Upper lobe of right lung (tissue), 1 donor: ENCODE measurements at regions not wholly inside any gene's neighbourhood (a gene's known extent, or its start where the extent isn't known, plus 50 kb on each side); places are given as distances from the start of the nearest gene placed in this dataset.
"Not testable (repeated sequence)": the region's sequence is repeated elsewhere in the genome, so short reads cannot be mapped to it uniquely, and the experiment has no call there.

Source experiments
- ATAC-seq: fragments of 200-7000 bp; cut with Tn5 transposase; one replicate; pipeline ENCODE4 v1.9.1; 2020; ENCODE audit warnings: mild to moderate bottlenecking, moderate library complexity
- DNase-seq: peaks from one replicate; pipeline ENCODE4 v3.0.0-alpha.2; 2020
- H3K27ac ChIP-seq: fragments of 200-600 bp; one replicate; pipeline ENCODE4 v1.8.0; 2022
- H3K27me3 ChIP-seq: fragments of 200-600 bp; one replicate; pipeline ENCODE4 v1.8.0; 2022; ENCODE audit warnings: mild to moderate bottlenecking
- H3K36me3 ChIP-seq: fragments of 200-600 bp; one replicate; pipeline ENCODE4 v1.8.0; 2022
- H3K4me1 ChIP-seq: fragments of 200-600 bp; one replicate; pipeline ENCODE4 v1.8.0; 2022
- H3K4me3 ChIP-seq: fragments of 200-600 bp; one replicate; pipeline ENCODE4 v1.8.0; 2022; ENCODE audit warnings: mild to moderate bottlenecking
- H3K9me3 ChIP-seq: fragments of 200-600 bp; one replicate; pipeline ENCODE4 v1.8.0; 2022
- intact Hi-C: fragments of 100-400 bp; cut with DNase I; formaldehyde crosslinking; loops from one replicate; pipeline ENCODE4 v1.11.0; 2022
- TF ChIP-seq, protein P1 (sequence below): fragments of 200-600 bp; IDR thresholded peaks from one replicate; pipeline ENCODE4 v1.8.0; 2022; ENCODE audit warnings: antibody characterized with exemption
- donor health status: DM: no; HTN: yes; CAD: no; lungs with severe emphysema.

DNA sequence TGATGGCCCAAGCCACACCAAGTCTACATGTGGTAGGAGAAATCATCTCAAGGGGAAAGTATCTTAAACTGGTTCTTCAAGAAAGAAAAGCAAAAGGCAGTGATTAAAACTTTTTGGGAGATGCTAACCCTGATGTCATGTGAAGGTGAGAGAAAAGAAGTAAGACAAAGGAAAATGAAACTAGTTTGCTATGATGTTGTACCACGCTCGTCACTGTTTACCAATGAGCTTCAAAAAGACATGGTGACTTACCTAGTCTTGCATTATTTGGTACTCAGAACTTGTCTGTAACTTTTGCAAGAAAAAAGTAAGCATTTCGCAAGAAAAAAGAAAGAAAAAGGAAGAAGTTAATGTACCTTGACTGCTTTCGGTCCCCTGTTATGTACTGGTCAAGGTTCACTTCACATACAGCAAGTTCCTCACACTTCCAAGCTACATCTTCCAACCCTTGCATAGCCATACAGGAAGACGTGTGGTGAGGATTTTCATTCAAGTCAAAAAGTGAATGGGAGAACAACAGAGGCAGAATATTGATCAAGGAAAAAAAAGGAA, 739.3 kb downstream of the NR2F1-AS1 start:
- ATAC-seq, result no peak
- Histone ChIP-seq H3K9me3 (no peaks in the 10 kb centered on the region), H3K4me3 (no peak overlapping the region), H3K27me3 (no peaks in the 10 kb centered on the region), H3K4me1 (no peaks in the 10 kb centered on the region), H3K36me3 (no peaks in the 10 kb centered on the region), H3K27ac (no peak overlapping the region)
- TF ChIP-seq, protein P1, sequence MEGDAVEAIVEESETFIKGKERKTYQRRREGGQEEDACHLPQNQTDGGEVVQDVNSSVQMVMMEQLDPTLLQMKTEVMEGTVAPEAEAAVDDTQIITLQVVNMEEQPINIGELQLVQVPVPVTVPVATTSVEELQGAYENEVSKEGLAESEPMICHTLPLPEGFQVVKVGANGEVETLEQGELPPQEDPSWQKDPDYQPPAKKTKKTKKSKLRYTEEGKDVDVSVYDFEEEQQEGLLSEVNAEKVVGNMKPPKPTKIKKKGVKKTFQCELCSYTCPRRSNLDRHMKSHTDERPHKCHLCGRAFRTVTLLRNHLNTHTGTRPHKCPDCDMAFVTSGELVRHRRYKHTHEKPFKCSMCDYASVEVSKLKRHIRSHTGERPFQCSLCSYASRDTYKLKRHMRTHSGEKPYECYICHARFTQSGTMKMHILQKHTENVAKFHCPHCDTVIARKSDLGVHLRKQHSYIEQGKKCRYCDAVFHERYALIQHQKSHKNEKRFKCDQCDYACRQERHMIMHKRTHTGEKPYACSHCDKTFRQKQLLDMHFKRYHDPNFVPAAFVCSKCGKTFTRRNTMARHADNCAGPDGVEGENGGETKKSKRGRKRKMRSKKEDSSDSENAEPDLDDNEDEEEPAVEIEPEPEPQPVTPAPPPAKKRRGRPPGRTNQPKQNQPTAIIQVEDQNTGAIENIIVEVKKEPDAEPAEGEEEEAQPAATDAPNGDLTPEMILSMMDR, result no peak
- intact Hi-C loops, result no loop called here
- DNase-seq, result no peak

DNA sequence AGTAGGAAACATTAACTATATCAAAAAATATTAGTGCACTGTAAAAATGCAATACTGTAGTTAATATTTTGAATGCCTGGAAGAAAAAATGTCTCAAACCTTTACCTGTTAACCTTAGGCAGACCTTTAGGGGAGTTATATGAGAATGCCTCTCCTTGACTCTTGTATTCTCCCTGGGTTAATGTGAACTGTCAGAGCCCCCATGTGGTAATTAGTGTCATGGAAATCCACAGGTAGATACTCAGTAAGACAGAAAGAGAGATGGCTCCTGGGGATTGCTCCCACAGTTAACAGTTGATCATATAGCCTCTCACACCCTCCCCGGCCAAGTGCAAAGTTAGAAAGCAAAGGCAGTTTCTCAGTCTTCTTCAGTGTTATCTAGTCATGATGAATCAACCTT, 742.8 kb downstream of the NR2F1-AS1 start:
- Histone ChIP-seq H3K27ac (no peak overlapping the region), H3K27me3 (no peaks in the 10 kb centered on the region), H3K36me3 (no peaks in the 10 kb centered on the region), H3K9me3 (no peaks in the 10 kb centered on the region), H3K4me1 (no peaks in the 10 kb centered on the region), H3K4me3 (no peak overlapping the region)
- ATAC-seq (no peak), DNase-seq (no peak)
- intact Hi-C loops, result no loop called here
- TF ChIP-seq, protein P1, result no peak

DNA sequence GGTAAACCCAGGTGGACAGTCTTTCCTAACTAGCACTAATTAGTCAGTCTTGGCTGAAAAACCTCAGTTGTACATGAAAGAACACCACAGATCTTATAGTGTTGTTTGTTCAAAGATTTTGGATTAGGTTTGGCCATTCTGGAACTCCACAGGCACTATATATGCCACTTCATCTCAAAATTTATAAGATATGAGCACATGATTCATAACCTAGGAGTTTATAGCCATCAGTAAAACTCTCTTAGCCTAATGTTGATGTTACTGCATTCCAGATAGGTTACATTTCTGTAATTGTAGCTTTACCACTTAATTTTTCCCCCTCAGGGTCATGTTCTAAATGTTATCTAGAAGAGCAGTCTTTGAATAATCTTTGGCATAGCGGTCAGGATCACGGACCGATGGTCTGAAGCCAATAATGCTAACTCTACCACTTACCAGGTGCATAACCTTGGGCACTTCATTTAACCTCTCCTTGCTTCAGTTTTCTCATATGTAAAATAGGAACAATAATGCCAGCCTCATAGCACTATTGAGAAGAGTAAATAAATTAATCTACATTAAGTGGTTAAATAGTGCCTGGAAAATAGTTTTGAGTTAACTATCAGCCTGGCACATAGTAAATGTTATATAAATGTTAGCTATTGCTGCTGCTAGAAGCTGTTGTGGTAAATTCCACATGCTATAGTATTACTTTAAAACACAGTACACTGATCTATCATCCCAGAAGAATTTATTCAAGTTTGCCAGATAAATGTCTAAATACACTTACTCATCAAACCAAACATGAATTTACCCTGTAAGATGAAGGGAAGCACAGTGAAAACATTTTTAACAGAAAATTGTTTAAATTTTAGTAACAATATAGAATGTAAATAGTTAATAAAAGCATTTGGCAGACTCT, 743.9 kb downstream of the NR2F1-AS1 start:
- no peaks in the 10 kb centered on the region for H3K9me3 ChIP-seq
- ATAC-seq (no peak), DNase-seq (no peak)
- H3K36me3 ChIP-seq, result no peaks in the 10 kb centered on the region
- H3K4me3 ChIP-seq, result no peak overlapping the region
- H3K27ac ChIP-seq, result no peak overlapping the region
- TF ChIP-seq, protein P1, result no peak
- intact Hi-C loops, result no loop called here
- no peaks in the 10 kb centered on the region for H3K4me1 ChIP-seq
- H3K27me3 ChIP-seq, result no peaks in the 10 kb centered on the region

DNA sequence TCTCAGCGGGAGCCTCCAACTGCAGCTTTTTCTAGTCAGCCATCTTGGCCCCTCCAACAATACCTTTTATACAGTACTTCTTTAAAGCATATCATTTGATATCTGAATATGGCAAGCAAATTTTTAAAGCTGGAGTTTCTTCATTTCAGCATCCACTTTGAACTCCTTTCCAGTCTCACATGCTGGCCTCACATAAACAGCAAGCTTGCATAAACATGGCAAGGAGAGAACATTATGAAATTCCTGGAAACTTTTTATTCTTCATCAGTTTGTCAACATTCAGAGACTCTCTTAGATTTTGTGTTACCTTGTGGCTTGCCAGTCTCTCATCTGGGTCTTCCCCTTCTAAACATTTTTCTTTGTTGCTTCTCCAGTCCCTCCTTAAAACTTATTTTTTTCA, 745.3 kb downstream of the NR2F1-AS1 start:
- H3K27ac ChIP-seq, result no peak overlapping the region
- H3K4me3 ChIP-seq, result no peak overlapping the region
- no peak for DNase-seq
- no peaks in the 10 kb centered on the region for H3K27me3 ChIP-seq
- H3K4me1 ChIP-seq, result no peaks in the 10 kb centered on the region
- no peaks in the 10 kb centered on the region for H3K36me3 ChIP-seq
- H3K9me3 ChIP-seq, result no peaks in the 10 kb centered on the region
- TF ChIP-seq, protein P1, result no peak
- intact Hi-C loops, result no loop called here
- no peak for ATAC-seq

DNA sequence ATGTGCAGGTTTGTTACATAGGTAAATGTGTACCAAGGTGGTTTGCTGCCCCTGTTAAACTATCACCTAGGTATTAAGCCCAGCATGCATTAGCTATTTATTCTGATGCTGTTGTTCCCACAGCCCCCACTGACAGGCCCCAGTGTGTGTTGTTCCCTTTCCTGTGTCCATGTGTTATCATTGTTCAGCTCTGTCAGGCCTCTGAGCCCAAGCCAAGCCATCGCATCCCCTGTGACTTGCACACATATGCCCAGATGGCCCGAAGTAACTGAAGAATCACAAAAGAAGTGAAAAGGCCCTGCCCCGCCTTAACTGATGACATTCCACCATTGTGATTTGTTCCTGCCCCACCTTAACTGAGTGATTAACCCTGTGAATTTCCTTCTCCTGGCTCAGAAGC, 757.5 kb downstream of the NR2F1-AS1 start:
- H3K27me3 ChIP-seq, DNase-seq, intact Hi-C loops, H3K9me3 ChIP-seq, H3K27ac ChIP-seq, H3K4me1 ChIP-seq, ATAC-seq, H3K4me3 ChIP-seq, H3K36me3 ChIP-seq: not testable (repeated sequence)

DNA sequence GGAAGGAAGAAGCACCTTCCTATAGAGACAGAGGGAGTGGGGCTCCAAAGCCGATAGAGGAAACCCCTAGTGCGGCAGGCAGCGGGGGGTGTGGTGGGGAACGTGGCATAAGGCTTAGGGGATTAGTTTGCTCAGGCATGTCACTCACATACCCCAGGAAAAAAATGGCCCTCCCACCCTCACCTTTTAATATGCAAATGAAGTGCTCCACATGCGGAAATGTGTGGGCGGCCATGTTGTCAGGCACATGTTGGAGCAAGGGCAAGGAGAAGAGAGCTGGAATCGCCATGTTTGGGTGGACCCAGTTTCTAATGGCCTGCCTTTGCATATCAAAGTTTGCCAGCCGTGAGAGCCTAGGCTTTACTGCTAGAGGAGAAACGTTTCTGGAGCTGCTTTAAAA, 758.8 kb downstream of the NR2F1-AS1 start:
- no peaks in the 10 kb centered on the region for H3K36me3 ChIP-seq
- H3K9me3 ChIP-seq, result no peaks in the 10 kb centered on the region
- H3K27me3 ChIP-seq, result no peaks in the 10 kb centered on the region
- TF ChIP-seq, protein P1, result no peak
- ATAC-seq (no peak), DNase-seq (no peak)
- intact Hi-C loops, result no loop called here
- H3K27ac ChIP-seq, result no peak overlapping the region
- no peaks in the 10 kb centered on the region for H3K4me1 ChIP-seq
- no peak overlapping the region for H3K4me3 ChIP-seq
